HUDEP-2 (cell line): ENCODE measurements at regions not wholly inside any gene's neighbourhood (a gene's known extent, or its start where the extent isn't known, plus 50 kb on each side); places are given as distances from the start of the nearest gene placed in this dataset.
"Not testable (repeated sequence)": the region's sequence is repeated elsewhere in the genome, so short reads cannot be mapped to it uniquely, and the experiment has no call there.

ENCODE experiments used
- DNase-seq, 76 experiments: peaks; one replicate each; lab custom pipeline; 2025; ENCODE audit not compliant: unreplicated experiment in 76 of 76; lab: John Stamatoyannopoulos, UW

DNA sequence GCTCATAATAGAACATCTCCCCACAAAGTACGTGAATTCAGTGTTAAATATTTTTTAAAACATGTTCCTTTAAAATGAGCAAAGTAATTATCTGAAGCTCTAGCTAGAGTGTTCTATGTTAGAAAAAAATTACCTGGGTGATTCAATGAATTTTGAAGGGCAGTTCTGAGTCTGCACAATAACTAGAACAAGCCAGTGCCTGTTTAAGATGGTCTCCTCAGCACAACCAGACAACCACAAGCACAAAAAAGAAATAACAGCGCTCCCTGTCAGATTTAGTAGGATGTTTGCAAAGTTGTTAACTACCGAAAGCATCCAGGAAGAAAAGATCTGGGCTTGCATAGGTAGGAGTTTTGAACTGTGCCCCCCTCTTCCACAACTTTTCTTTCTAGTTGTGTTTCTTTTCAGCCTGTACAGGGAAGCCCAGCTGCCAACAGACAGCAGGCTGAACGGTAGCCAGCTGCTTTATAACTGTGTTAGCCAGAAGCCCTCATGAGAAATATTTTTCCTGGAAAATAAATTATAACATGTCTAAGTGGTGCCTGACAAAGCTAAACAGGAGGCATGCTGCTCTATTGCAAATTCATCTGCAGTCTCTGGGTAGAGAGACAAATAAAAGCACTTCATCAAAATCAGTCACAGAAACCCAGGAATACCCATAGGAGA, 1026.9 kb downstream of the MAT2B start:
- DNase-seq, result no peak

- DNase-seq, result not testable (repeated sequence)
Observed at GRCh38 chr5:164533426-164533825, 1028.0 kb downstream of the MAT2B start.

DNA sequence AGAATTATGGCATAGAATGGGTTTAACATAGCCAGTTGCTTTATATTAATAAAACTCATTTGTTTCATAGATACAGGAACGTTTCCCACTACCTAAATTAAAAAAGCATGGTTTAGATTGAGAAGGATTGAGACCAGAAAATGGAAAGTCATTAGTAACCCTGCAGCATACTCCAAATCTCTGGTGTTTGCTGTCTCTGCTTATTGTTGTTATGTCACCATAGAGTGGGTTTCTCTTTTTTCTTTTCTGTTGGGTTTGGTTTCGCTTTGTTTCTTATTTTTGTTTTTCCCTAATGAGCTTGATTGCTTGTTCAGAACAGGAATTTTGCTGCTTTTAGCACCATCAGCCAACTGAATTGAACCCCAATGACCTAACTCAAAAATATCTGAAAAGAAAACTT, 1034.8 kb downstream of the MAT2B start:
- DNase-seq, result no peak

GRCh38 chr5:164545507-164545906, 1040.1 kb downstream of the MAT2B start:
- DNase-seq, result no peak

GRCh38 chr5:164553851-164554250, 1048.4 kb downstream of the MAT2B start:
- no peak for DNase-seq

DNA sequence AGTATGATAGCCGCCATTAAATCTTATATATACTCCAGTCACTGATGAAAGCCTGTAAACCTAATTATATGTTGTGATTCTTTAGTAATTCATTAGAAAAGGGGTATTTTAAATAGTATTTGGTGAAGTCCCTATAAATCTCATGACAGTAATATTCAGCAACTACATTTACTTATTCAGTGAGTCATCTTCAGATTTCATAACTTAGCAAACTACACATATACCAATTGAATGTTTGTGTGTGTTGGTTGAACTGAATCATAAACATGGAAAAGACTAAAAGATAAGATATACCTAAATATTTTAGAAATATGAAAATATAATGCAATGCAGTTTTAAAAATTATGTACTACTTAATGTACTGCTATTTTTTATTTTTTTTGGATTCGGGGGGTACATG, 1050.4 kb downstream of the MAT2B start:
- DNase-seq, result no peak

GRCh38 chr5:164560216-164560615, 1054.8 kb downstream of the MAT2B start:
- DNase-seq, result no peak

GRCh38 chr5:164561933-164562872, 1056.8 kb downstream of the MAT2B start:
- DNase-seq, result no peak

DNA sequence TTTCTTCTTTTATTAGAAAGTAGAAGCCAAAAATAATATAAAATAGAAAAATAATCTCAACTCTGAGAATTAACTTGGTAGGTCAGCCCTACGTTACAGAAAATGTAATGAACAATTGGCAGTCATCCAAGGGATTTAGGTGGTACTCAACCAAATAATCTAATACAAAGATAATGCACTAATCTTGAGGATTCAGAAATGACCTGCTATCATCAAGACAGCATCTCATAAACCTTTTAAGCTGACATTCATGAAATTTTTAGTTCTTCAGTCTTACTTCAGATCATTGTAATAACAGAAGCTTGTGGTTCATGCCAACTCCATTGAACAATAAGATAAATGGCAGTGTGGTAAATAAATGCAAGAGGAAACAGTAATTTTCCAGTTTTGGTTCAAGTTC, 1058.0 kb downstream of the MAT2B start:
- DNase-seq, result no peak

- DNase-seq, result no peak
Observed at GRCh38 chr5:164573397-164573796, 1068.0 kb downstream of the MAT2B start.

DNA sequence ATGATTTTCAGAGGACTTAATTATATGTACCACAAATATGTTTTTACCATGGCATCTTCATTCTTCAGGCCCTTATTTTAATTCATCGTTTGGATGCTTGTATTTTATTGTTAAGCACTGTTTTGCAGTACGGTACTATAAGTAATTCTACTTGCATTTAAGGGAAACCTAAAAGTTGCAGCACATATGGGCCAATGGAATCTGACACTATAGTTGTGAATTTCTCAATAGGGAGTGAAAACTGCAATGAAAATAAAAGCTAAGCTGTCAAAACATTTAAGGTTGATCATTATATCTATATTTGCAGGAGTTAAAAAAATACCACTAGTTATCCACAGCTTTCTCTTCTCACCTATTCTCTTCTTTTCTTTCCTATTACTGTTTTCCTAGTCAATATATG, 1071.8 kb downstream of the MAT2B start:
- no peak for DNase-seq

DNA sequence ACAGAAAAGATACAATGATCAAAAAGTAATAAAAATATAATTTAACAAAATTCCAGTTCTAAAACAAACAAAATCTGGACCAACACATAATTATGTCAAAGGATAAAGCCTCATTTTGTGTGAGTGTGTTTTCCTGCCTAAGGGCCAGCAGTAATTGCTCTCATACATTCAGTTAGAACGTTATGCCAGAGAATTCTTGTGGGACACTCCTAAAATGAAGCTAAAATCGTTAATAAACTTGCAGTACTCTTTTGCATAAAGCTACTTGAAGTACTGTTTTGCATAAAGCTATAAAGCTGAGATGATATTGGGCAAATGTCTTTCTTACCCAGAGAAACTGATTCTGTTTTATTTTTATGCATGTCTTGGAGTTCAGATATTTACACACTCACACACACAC, 1072.3 kb downstream of the MAT2B start:
- no peak for DNase-seq

DNA sequence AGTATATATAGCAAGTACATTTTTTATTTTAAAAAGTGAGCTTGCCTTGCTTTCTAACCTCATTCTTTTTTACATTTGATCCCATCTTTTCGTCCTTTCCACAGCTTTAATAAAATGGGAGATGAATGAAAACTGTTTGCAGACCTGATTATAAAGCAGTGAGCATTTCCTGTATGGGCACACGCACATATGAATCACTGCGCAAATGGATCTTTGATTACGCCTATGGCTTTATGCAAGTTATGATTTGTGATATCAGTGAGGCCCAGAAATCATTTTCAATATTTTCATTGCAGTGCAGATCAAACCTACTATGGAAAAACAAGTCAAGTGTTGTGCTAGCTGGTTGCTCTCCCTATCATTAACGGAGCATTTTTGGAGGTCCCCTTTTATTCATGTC, 1073.0 kb downstream of the MAT2B start:
- DNase-seq, result no peak

DNA sequence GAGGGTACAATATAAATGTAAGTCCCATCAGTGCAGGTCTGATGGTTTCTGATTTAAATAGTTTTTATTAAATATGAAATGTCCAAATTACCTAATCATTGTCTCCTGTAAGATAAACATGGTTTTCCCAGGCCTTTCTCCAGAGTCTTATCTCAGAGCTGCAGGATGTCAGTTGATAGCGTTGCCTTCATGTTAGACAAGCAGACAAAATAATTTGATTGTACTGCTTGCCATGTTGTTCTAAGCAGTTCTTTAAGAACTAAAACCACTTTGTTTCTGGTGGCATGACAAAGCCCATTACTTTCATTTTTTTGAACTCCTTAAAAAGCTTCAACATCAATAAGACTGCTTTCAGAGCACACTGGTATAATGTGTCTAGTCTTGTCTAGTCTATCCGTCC, 1073.5 kb downstream of the MAT2B start:
- DNase-seq, result no peak

- no peak for DNase-seq
Observed at GRCh38 chr5:164580155-164580554, 1074.7 kb downstream of the MAT2B start.

- DNase-seq, result no peak
Observed at GRCh38 chr5:164581889-164582288, 1076.5 kb downstream of the MAT2B start.

- DNase-seq, result no peak
Observed at GRCh38 chr5:164593982-164594381, 1088.6 kb downstream of the MAT2B start.

GRCh38 chr5:164597293-164597900, 1092.0 kb downstream of the MAT2B start:
- peak in 17 of 76 experiments; percentile 0 to 42 (median 3) for DNase-seq

GRCh38 chr5:164600274-164600673, 1094.9 kb downstream of the MAT2B start:
- DNase-seq, result no peak

DNA sequence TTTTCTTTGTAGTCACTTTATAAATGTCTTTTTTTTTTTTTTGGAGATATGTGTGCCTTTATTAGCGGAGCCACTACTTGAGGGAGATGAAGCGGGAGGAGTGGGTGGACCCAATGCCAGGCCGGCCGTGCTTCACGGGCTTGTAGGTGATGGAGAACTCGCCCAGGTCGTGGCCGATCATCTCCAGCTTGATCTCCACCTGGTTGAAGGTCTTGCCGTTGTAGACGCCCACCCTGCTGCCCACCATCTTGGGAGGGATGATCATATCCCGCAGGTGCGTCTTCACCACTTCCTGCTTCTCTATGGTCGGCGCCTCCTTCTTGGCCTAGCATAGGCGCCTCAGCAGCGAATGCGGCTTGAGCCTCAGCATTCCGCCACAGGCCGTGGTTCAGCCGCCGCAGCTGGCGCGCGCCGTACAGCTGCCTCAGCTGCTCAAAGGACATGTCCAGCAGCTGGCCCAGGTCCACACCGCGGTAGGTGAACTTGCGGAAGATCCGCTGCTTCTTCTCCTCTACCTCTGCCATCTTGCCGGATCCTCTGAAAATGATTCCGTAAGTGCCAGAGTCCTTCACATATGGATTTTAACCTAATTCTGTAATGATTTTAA, 1095.6 kb downstream of the MAT2B start:
- DNase-seq, result no peak

DNA sequence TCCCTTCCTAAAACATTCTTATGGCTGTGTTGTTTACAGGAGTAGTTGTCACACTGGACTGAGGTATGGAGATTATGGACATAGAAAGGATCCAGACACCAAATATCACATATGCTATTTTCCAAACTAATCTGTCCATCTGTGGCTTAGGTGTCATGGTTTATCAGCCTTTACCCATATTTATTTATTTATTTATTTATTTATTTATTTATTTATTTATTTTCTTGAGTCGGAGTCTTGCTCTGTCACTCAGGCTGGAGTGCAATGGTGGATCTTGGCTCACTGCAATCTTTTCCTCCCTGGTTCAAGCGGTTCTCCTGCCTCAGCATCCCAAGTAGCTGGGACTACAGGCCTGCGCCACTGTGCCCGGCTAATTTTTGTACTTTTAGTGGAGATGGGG, 1103.1 kb downstream of the MAT2B start:
- no peak for DNase-seq
